ENCODE measurements at regions not wholly inside any gene's neighbourhood (a gene's known extent, or its start where the extent isn't known, plus 50 kb on each side); places are given as distances from the start of the nearest gene placed in this dataset.
A peak's percentile ranks its signal among the peaks of the same experiment; 100 is the strongest.

GRCh38 chr2:122148128-122148767, 392.8 kb downstream of the TSN start:
- DNase-seq = no peak
- intact Hi-C loops (cut with DNase I) = no loop called here

DNA sequence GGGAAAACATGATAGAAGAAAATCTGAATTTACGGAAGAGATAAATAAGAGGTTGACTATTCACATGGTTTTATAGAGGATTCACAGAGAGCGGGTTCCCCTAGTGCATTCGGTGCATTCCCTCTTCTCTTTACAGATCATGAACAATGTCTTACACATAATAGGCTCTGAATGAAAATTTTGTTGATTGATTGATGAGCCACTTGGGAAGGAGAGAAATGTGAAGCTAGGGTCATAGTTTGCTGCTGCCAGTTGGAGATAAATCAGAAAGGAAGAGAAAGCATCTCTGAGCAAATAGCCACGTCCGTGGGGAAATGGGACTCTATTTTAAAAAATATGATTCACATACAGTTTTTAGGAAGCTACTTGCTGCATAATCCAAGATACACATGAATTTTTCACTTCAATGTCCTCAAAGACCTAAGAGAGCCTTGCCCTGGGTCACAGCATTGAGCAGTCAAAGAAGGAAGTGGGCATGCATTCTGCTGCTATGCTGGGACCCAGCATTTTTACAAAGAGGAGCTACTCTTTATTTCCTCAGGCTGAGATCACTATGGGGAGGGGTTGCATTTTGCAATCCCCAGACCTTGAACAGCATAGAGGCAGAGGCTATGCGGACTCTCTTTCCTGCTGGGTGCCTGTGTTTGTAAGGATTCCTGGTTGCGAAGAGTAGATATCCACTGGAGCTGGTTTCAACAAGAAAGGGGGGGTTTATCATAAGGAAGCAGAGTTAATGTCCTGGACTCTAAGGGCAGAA, 395.3 kb downstream of the TSN start:
- no peak for DNase-seq
- intact Hi-C loops (cut with DNase I) = no loop called here

- no peak for DNase-seq
- intact Hi-C loops (cut with DNase I) = no loop called here
Observed at GRCh38 chr2:122152571-122152970, 397.1 kb downstream of the TSN start.

DNA sequence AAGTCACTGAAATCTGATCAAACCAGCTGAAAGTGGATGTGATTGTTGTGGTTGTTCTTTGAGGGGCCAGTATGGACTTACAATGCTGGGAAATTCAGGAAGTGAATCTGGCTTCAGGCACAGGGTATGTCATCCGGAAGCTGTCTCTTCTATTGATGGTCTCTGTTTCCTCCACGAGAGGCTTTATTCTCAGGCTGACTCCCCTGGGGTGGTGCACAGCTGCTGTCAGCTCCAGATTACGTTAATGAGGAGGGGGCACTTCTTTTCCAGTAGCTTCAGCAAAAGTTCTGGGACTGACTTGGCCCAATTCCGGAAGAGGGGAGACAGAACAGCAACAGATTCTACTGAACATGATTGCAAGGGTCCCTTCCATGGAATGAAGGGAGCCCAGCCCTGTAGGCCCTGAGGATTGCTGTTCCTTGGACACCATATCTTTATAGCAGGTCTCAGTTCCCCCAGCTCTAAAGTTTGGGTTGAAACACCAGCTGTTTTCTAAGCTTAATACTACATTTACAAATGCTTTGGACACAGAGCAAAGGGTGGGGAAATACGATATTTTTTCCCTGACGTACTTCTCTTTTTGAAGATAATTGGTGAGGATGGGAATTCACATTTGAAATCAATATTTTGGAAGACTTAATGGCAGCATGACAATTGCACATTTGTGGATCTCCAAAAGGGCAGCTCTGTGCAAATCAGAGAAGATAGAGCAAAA, 400.9 kb downstream of the TSN start:
- intact Hi-C loops (cut with DNase I) = no loop called here
- DNase-seq = no peak

- DNase-seq = no peak
- intact Hi-C loops (cut with DNase I) = no loop called here
Observed at GRCh38 chr2:122157158-122157557, 401.7 kb downstream of the TSN start.

DNA sequence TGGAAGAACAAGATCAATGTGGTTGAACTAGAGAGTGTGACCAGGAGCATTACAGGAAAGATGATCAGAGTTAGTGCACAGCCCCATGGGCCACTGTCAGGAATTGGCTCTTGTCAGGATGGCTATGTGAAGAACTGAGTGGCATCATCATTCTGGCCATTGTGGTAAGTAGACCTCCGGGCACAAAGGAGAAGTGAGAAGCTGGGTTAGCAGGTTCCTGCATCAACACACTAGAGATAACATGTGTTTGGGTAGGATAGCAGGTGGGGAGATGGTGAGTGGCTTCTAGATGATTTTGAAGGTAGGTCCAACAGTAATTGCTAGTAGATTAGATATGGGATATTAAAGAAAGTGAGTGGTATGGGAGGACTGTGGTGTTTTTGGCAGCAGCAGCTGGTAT, 408.2 kb downstream of the TSN start:
- no peak for DNase-seq
- intact Hi-C loops (cut with DNase I) = no loop called here

DNA sequence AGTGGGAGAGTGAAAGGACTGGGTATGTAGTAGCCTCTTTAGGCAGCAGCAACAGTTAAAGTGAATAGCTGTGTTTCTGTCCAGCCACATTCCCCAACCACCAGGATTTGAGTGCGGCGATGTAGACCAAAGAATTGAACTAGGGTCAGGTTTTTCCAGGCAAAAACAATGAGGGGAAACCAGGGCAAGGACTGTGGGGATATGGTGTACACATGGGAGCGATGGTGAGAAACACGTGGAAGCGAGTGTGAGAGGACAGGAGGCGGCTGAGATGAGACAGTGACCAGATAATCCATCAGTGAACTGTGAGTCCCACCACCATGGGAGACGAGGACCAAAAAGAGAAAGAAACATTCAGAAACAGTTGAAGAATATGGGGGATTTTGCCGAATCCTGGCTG, 409.5 kb downstream of the TSN start:
- intact Hi-C loops (cut with DNase I) = no loop called here
- no peak for DNase-seq

DNA sequence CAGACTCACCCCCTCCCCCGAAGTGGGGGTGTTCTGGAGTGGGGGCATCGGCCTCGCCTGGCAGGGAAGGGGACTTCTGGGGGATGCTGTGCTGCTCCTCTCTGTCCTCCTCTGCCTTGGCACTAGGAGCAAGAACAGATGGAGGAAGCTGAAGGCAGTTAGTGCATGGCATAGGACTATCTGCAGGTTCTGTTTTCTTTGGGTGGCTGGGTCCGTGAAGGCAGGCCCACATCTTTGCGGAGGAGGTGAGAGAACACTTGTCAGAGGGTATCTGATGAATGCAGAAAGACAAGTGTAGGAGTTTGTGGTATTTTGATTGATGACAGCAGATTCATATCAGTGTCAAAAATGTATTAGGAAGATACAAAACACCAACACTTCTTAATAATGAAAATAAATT, 411.4 kb downstream of the TSN start:
- intact Hi-C loops (cut with DNase I) = no loop called here

DNA sequence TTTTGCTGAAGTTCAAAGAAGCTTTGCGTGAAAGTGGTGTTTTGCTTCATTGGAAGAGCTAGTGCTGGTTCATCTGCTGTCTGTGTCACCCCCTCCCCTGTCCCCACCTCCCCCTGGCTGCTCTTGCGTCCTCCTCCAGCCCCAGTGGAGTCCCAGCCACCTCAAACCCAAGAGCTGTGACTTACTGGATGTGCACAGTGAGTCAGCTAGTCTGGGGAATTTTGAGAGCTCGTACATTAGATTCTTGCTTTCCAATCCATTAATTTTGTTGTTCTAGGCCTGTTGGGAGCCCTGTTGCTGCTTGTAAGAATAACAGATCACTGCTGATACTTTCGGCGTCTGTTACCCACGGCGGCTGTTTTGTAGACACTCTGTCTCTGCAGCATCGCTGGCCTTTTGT, 412.1 kb downstream of the TSN start:
- intact Hi-C loops (cut with DNase I) = no loop called here
- no peak for DNase-seq

More for the DNA sequence above, 411.4 kb downstream of the TSN start:
- peak in 6 of 10 donors; percentile 21 to 88 (median 44) for DNase-seq

DNA sequence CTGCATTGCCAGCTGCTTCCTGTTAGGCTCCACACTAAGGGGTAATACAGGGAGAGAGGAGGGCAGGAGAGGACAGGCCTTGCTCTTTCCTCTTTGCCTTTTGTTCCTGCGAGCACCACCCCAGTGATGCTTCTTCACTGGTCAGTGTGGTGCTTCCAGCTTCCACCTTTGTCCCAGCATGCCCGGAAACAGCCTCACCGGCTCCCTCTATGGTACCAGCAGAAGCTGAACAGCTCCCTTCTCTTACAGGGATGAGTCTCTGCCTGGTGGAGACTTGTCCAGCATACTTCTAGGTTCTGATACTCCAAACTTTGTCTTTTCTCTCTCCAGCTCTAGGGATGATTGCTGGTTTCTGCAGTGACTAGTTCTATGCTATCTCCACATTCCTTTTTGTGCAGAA, 413.3 kb downstream of the TSN start:
- no peak for DNase-seq
- intact Hi-C loops (cut with DNase I) = no loop called here

GRCh38 chr2:122172812-122173211, 417.4 kb downstream of the TSN start:
- intact Hi-C loops (cut with DNase I) = no loop called here

DNA sequence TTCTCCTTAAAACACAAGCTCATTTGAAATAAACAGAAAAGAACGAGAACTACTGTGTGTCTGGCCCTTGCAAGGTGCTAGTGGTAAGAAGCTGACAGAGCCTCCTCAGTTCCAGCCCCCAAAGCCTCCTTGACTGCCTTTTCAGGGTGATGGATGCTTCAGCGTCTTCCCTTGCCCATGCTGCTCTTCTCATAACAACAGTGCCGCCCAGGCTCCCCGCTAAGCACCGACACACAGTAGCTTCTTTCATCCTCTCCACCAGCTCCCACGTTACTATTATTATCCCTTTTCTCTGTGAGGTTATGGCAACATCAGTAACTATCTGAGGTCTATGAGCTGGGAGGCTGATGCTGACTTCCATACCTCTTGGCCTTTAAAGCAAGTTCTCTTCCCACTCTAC, 418.6 kb downstream of the TSN start:
- no peak for DNase-seq
- intact Hi-C loops (cut with DNase I) = no loop called here

More at GRCh38 chr2:122172812-122173211, 417.4 kb downstream of the TSN start:
- DNase-seq = no peak

DNA sequence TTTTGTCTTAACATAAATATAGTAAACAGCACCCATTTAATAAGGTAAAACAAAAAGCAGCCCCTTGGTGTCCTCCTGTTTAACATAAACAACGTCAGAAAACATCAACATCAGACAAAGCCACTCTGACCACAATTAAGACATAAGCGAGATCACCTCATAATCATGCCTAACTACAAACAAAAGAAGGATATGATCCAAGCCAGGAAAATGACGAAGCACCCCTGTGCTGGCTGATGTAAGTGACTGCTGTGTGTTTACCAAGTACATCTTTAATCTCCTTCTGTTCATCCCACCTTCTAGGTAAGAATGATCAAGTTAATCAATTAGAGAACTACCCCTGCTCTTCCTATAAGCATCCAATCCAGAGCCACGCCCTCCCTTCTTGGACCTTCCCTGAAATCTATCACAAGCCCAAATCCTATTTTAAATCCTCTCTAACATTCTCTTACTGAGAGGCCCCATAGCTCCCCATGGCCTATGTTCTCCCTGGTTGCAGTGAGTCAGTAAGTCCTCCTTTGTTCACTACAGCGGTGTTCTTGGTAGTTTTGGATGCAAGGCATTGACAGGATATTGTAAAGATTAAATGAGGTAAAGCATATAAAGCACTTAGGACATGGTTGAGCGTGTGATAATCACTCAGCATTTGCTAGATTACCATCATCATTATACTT, 424.2 kb downstream of the TSN start:
- intact Hi-C loops (cut with DNase I) = no loop called here

DNA sequence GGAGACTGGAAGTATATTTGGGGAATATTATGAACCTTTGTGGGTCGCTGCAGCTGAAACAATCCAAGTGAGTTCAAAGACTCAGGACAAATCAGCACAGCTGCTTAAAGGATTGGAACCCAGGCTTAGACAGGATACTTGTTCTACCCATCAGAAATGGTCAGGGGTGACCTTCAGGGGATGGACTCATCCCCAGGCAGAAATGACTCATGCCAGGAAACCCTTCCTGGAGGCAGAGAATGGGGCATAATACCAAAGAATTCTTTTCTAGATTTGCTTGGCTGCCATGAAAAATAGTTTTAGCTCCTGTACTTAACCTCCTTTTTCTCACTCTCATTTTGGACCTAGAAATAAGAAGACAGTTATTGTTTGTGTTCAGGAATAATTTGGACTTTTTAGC, 425.5 kb downstream of the TSN start:
- no peak for DNase-seq
- intact Hi-C loops (cut with DNase I) = no loop called here

More for the DNA sequence above, 424.2 kb downstream of the TSN start:
- no peak for DNase-seq

GRCh38 chr2:122182616-122183355, 427.3 kb downstream of the TSN start:
- no peak for DNase-seq

DNA sequence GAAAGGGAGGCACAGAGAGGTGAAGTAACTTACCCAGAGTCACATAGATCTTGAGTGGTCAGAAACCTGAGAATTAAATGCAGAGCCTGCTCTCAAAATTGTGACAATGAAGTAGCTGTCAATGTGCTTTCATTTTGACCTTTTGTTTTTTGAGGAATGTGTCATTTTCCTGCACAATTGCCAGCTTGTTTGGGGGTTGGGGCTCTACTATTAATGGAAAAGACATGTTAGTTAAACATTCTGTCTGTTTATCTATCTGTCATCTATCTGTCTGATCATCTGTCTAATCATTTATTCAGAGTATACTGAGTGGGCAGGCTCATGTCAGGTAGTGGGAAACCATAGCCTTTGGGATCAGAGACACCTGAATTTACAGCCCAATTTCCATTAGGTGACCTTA, 428.4 kb downstream of the TSN start:
- intact Hi-C loops (cut with DNase I) = no loop called here
- no peak for DNase-seq

More at GRCh38 chr2:122182616-122183355, 427.3 kb downstream of the TSN start:
- intact Hi-C loops (cut with DNase I) = no loop called here

- intact Hi-C loops (cut with DNase I) = no loop called here
Observed at GRCh38 chr2:122186761-122187222, 431.3 kb downstream of the TSN start.

GRCh38 chr2:122191331-122191730, 435.9 kb downstream of the TSN start:
- intact Hi-C loops (cut with DNase I) = no loop called here
- no peak for DNase-seq

More at GRCh38 chr2:122186761-122187222, 431.3 kb downstream of the TSN start:
- DNase-seq = no peak

DNA sequence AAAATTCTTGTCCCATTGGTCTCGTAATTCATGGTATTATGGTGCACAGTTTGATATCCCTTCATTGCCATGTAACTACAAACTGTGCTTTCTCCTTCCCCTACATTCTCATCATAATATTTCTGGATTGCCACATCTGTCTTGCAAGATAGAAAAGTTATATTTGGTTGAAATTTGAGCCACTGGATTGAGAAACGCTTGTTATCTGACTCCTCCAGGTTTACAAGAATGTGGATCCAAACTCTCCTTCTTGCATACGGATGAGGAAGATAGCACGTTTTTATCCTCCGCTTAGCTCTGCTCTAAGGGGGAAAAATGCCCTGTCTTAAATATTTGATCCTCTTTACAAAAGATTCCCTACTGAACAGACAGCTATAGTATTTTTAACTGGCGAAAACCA, 438.2 kb downstream of the TSN start:
- intact Hi-C loops (cut with DNase I) = no loop called here
- no peak for DNase-seq

GRCh38 chr2:122194546-122194945, 439.1 kb downstream of the TSN start:
- intact Hi-C loops (cut with DNase I) = no loop called here
- no peak for DNase-seq

All from posterior cingulate gyrus (tissue), 11 donors.